ENCODE measurements at regions not wholly inside any gene's neighbourhood (a gene's known extent, or its start where the extent isn't known, plus 50 kb on each side); places are given as distances from the start of the nearest gene placed in this dataset.

DNA sequence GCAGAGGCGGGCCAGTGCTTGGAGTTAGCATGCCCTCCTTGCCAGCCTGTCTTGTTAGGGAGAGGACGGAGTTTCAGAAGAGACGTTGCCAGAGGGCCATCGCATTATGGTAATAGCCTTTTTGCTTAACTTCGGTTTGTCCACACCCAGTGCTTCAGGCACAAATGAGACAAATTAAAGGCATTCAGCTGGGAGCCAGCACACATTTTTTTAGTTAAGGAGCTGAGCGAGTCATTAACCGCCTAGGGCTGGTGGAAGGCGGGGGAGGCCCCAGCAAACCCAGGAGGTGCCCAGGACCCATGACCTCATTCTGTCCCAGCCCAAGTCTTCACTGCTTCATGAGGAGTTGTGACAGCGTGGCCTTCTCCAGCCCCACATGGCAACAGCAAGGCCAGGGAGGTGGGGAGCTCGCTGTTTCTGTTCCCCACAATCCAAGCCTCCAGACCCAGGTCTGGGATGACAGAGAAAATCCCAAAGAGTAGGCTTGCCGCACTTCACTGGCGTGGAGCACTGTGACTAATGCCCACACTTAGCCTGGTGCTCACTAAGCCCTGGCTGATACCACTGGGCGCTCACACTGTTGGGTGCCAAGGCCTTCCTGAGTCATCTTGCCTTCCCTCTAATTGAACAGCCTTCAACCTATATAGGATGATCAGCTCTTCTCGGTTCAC is 237.1 kb downstream of the ANKRD60 start:
- Histone ChIP-seq H3K36me3 (no peaks in the 10 kb centered on the region), H3K4me1 (peaks cover 9 to 14% of the 10 kb centered on the region in 2 donors), H3K27me3 (no peaks in the 10 kb centered on the region), H3K4me3 (no peak overlapping the region), H3K27ac (peak overlapping the region; percentile 79 to 82), H3K9me3 (no peaks in the 10 kb centered on the region)
- peak; percentile 66 to 89 for DNase-seq (ENCODE audit: low spot score in 2 of 2)
- TF ChIP-seq POLR2AphosphoS5 (IDR thresholded peaks at IDR 0.05) (peak; percentile 30 to 43 (median 40)), POLR2A (IDR thresholded peaks at IDR 0.05) (no peak)
- intact Hi-C loops (cut with DNase I; ENCODE audit: low total_unique reads), result no loop called here

DNA sequence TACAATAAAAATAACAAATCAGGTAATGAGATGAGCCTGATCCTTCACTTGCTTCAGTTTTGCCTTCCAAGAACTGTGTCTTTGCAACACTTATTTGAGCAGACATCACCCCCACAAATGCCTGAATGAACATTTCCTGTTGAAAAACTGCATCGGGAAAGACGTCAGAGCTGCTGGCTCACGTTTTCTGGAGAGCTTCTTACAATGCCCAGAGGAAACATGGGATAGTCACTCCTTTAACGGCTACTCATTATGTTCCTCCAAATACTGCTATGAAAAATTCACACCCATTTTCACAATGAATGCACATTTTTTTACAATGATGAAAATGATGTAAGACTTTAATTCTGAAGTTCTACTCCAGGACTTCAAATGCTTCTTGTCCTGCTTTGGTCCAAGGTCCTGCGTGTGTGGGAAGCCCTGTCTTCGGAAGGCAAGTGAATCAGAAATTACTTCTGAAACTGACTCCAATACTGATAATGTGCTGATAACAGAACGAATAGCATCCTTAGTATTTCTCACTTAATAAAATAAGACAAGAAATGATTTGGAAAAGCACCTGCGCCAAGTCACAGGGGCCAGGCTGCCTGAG is 238.0 kb downstream of the ANKRD60 start:
- TF ChIP-seq POLR2AphosphoS5 (IDR thresholded peaks at IDR 0.05), result no peak
- no peaks in the 10 kb centered on the region for H3K27me3 ChIP-seq
- H3K27ac ChIP-seq, result peak overlapping the region; percentile 79 to 82

DNA sequence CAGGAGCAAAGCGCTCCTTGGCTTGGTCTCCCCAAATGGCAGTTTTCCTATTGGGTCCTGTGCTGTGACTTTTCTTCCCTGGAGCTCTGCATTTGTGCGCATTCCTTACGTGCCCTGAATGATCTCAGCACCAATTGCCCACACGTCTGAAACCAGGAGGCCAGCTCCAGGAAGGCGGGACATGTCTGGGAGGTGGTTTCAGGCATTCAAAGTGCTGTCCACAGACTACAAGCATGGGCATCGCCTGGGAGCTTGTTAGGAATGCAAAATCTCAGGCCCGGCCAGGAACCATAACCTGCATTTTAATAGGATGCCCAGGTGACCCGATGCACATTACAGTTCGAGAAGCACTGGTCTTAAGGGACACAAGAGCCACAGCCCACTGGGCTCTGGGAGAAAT is 239.6 kb downstream of the ANKRD60 start:
- intact Hi-C loops (cut with DNase I; ENCODE audit: low total_unique reads), result no loop called here
- H3K36me3 ChIP-seq, result no peaks in the 10 kb centered on the region
- no peaks in the 10 kb centered on the region for H3K9me3 ChIP-seq
- no peak overlapping the region for H3K27ac ChIP-seq
- no peaks in the 10 kb centered on the region for H3K27me3 ChIP-seq
- no peak overlapping the region for H3K4me3 ChIP-seq
- no peak for TF ChIP-seq POLR2AphosphoS5 (IDR thresholded peaks at IDR 0.05)
- peak in 1 of 2 donors; percentile 55 for DNase-seq (ENCODE audit: low spot score in 2 of 2)
- peaks cover 9 to 14% of the 10 kb centered on the region in 2 donors for H3K4me1 ChIP-seq

More for the DNA sequence above, 238.0 kb downstream of the ANKRD60 start:
- intact Hi-C loops (cut with DNase I; ENCODE audit: low total_unique reads), result no loop called here
- no peaks in the 10 kb centered on the region for H3K9me3 ChIP-seq
- peaks cover 9 to 14% of the 10 kb centered on the region in 2 donors for H3K4me1 ChIP-seq
- H3K36me3 ChIP-seq, result no peaks in the 10 kb centered on the region
- no peak overlapping the region for H3K4me3 ChIP-seq
- peak in 1 of 2 donors; percentile 37 for DNase-seq (ENCODE audit: low spot score in 2 of 2)

DNA sequence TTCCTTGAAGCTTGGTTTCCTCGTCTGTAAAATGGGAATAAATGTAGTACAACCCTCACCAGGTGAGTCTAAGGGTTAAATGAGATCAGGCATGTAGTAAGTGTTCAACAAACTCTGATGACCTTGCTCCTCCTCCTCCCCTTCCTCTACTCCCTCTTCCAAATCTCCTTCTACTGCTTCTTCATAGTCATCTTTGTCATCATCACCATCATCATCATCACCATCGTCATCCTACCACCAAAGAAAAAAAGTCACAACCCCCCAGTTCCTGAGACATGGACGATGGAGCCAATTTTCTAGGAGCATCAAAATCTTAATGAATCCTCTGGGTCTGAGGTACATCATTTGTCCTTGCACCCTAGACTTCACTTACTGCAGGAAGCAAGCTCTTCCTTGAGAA is 240.0 kb downstream of the ANKRD60 start:
- intact Hi-C loops (cut with DNase I; ENCODE audit: low total_unique reads), result no loop called here
- H3K27me3 ChIP-seq, result no peaks in the 10 kb centered on the region
- no peaks in the 10 kb centered on the region for H3K9me3 ChIP-seq
- no peaks in the 10 kb centered on the region for H3K36me3 ChIP-seq
- DNase-seq (ENCODE audit: low spot score in 2 of 2), result no peak
- no peak overlapping the region for H3K27ac ChIP-seq
- H3K4me1 ChIP-seq, result peaks cover 9 to 14% of the 10 kb centered on the region in 2 donors
- TF ChIP-seq POLR2AphosphoS5 (IDR thresholded peaks at IDR 0.05) (no peak), POLR2A (IDR thresholded peaks at IDR 0.05) (no peak)
- TF ChIP-seq, protein P1, sequence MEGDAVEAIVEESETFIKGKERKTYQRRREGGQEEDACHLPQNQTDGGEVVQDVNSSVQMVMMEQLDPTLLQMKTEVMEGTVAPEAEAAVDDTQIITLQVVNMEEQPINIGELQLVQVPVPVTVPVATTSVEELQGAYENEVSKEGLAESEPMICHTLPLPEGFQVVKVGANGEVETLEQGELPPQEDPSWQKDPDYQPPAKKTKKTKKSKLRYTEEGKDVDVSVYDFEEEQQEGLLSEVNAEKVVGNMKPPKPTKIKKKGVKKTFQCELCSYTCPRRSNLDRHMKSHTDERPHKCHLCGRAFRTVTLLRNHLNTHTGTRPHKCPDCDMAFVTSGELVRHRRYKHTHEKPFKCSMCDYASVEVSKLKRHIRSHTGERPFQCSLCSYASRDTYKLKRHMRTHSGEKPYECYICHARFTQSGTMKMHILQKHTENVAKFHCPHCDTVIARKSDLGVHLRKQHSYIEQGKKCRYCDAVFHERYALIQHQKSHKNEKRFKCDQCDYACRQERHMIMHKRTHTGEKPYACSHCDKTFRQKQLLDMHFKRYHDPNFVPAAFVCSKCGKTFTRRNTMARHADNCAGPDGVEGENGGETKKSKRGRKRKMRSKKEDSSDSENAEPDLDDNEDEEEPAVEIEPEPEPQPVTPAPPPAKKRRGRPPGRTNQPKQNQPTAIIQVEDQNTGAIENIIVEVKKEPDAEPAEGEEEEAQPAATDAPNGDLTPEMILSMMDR (IDR thresholded peaks at IDR 0.05), result no peak
- H3K4me3 ChIP-seq, result no peak overlapping the region

DNA sequence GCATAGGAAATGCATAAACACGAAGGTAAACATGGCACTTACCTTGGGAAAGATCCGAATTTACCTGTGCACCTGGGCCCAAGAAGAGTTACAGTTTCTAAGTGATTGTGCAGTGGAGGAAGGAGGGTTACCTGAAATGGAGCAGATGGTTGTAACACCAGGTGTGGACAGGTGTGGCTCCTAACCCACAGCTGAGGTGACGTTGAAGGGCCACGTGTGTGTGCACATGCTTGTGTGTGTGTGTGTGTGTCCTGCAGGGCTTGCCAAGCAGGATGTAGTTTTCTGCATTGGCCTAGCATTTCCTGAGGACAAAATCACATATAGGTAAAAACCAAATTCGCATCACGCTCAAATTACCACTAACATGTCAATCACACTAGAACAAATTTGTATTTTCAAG is 240.8 kb downstream of the ANKRD60 start:
- H3K9me3 ChIP-seq, result no peaks in the 10 kb centered on the region
- H3K27me3 ChIP-seq, result no peaks in the 10 kb centered on the region
- TF ChIP-seq POLR2AphosphoS5 (IDR thresholded peaks at IDR 0.05) (no peak), POLR2A (IDR thresholded peaks at IDR 0.05) (no peak)
- TF ChIP-seq, protein P1 (IDR thresholded peaks at IDR 0.05), result no peak
- DNase-seq (ENCODE audit: low spot score in 2 of 2), result no peak
- H3K27ac ChIP-seq, result no peak overlapping the region
- no peak overlapping the region for H3K4me3 ChIP-seq
- peaks cover 9 to 14% of the 10 kb centered on the region in 2 donors for H3K4me1 ChIP-seq
- intact Hi-C loops (cut with DNase I; ENCODE audit: low total_unique reads), result no loop called here
- H3K36me3 ChIP-seq, result no peaks in the 10 kb centered on the region

DNA sequence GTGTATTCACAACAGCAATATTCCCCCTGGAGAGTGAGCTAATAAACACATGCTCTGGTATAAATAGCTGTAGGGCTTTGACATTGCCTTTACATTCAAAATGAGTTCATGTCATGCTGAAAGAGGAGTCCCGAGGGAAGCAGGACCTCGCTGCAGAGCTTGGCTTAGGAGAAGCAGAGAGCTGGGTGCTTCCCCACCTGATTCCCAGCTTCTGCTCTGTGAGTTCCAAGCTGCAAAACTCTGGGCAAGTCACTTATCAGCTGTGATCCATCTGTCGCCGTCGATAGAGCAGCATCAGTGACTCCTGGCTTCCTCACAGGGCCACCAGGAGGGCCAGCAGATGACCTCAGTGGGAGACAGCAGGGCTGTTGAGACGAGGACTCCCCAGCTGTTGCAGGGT is 241.8 kb downstream of the ANKRD60 start:
- no peaks in the 10 kb centered on the region for H3K27me3 ChIP-seq
- no peak overlapping the region for H3K4me3 ChIP-seq
- DNase-seq (ENCODE audit: low spot score in 2 of 2), result no peak
- TF ChIP-seq, protein P1 (IDR thresholded peaks at IDR 0.05), result no peak
- no peak for TF ChIP-seq POLR2A (IDR thresholded peaks at IDR 0.05)
- TF ChIP-seq POLR2AphosphoS5 (IDR thresholded peaks at IDR 0.05), result no peak
- no peaks in the 10 kb centered on the region for H3K36me3 ChIP-seq
- intact Hi-C loops (cut with DNase I; ENCODE audit: low total_unique reads), result no loop called here
- no peak overlapping the region for H3K27ac ChIP-seq
- H3K9me3 ChIP-seq, result no peaks in the 10 kb centered on the region
- peaks cover 8% of the 10 kb centered on the region in 2 donors for H3K4me1 ChIP-seq

All from breast epithelium (tissue), 4 donors.